HG03060 (cell line): ENCODE measurements at regions not wholly inside any gene's neighbourhood (a gene's known extent, or its start where the extent isn't known, plus 50 kb on each side); places are given as distances from the start of the nearest gene placed in this dataset.
"Not testable (repeated sequence)": the region's sequence is repeated elsewhere in the genome, so short reads cannot be mapped to it uniquely, and the experiment has no call there.

Source experiments
- ATAC-seq: cut with Tn5 transposase; IDR thresholded peaks from one replicate; pipeline ENCODE4 v1.9.1; 2021; ENCODE audit warnings: low read depth, moderate number of reproducible peaks; ENCODE audit not compliant: unreplicated experiment

GRCh38 chr2:7860693-7861092 lies 821.2 kb upstream of the ID2 start:
- no peak for ATAC-seq

GRCh38 chr2:7861910-7862702 lies 819.8 kb upstream of the ID2 start:
- no peak for ATAC-seq

DNA sequence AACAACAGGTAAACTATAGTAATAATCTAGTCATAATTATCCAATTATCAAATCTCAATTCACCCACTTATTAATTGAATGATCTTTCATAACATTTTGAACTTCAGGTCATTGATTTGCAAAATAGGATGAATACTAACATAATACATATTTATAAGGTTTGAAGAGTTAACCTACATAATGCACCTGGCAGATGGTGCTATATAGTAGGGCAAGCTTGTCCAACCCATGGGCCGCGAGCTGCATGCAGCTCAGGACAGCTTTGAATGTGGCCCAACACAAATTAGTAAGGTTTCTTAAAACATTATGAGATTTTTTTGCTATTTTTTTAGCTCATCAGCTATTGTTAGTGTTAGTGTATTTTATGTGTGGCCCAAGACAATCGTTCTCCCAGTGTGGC lies 815.8 kb upstream of the ID2 start:
- ATAC-seq: no peak

DNA sequence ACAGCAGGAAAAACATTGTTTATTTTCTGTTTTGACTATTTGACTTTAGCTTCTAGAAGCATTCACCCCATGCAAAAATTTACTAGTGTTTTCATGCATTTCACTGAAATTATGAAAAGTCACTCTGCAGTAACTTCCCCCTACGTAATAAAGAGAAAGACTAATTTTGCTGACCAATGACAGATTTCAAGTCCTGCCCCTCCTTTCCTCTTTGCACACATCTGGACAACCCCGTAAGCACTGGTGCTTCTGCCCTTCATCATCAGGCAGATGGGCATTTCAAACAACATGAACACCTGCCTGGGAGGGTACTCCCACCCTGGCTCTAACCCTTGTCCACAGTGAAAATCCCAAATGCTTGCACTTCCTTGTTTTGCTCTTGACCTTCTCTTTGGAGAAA lies 815.0 kb upstream of the ID2 start:
- ATAC-seq: no peak

GRCh38 chr2:7867867-7868266 lies 814.0 kb upstream of the ID2 start:
- ATAC-seq: no peak

GRCh38 chr2:7868836-7869235 lies 813.0 kb upstream of the ID2 start:
- no peak for ATAC-seq

GRCh38 chr2:7876445-7876844 lies 805.4 kb upstream of the ID2 start:
- ATAC-seq: not testable (repeated sequence)

DNA sequence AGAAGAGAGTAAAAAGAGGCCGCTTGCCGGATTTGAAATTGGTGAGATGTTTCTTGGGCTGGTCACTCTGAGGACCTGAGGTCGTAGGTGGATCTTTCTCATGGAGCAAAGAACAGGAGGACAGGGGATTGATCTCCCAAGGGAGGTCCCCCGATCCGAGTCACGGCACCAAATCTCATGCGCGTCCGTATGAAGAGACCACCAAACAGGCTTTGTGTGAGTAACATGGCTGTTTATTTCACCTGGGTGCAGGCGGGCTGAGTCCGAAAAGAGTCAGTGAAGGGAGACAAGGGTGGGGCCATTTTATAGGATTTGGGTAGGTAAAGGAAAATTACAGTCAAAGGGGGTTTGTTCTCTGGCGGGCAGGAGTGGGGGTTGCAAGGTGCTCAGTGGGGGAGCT lies 803.6 kb upstream of the ID2 start:
- not testable (repeated sequence) for ATAC-seq

GRCh38 chr2:7878786-7879482 lies 802.9 kb upstream of the ID2 start:
- ATAC-seq: no peak

DNA sequence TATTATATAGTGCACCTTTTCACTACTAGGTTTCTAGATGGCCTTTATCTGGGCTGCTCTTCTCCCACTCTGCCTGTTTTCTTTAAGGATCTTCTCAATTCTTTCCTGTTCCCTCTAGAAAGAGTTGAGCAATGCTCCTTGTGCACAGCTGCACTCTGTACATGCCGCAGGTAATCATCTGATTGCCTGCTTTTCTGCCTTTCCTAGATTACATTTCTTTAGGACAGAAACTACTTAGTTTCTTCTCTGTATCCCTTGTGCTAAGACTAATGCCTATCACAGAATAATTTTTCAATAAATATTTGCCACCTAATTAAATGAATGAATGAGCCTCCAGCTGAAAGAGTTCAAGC lies 802.4 kb upstream of the ID2 start:
- no peak for ATAC-seq

GRCh38 chr2:7880126-7880525 lies 801.7 kb upstream of the ID2 start:
- no peak for ATAC-seq

DNA sequence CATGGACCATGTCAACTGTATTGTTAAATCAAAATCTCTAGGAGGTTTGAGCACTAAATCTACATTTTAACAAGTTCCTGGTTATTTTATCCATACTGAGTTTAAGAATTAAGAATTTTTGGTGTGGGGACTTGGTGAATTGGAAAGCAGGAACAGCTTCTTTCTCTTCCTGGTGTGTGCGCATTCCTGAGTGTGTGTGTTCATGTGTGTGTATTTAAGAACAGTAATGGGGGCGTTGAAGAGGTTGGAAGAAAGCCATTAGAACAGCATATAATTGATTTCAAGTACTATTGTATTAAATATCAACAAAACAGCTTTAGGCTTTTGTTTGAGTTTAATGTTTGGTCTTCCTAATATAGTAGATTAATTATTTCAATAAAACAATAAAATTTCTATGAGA lies 801.3 kb upstream of the ID2 start:
- no peak for ATAC-seq

DNA sequence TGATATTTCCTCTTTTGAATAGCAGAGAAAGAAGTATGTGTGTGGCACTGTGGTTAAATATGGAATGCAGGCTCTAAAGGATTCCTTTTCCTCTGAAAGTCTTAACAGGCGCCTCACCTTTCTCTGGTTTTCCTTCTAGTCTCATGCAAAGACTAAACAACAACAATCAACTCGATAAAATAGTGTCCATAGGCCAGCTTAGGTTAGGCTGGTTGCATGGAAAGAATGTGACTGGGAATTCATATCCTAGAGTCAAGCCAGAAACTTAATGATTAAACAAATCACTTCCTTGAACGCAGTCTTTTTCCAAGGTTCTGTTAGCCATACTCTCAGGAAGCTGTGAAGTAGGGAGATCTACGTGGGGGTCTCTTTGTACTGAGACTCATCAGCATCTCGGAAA lies 800.8 kb upstream of the ID2 start:
- ATAC-seq: no peak

DNA sequence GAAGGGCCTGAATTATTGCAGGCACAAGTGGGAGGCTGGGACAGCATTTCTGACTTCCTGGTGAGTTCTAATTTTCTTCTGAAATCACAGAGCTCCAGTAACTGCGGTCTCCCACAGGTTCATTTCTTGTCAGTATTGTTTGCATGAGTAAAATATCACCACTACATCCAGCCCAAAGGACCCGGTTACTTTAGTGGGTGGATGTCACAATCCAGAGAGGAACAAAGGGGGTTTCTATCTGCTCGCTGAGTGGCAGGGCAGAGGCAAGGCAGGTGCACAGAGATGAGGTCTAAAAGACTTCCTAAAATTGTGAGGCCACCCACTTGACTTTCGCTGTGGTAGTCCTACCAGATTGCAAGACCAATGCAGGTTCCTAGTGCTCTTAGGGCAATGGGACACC lies 800.4 kb upstream of the ID2 start:
- ATAC-seq: no peak

DNA sequence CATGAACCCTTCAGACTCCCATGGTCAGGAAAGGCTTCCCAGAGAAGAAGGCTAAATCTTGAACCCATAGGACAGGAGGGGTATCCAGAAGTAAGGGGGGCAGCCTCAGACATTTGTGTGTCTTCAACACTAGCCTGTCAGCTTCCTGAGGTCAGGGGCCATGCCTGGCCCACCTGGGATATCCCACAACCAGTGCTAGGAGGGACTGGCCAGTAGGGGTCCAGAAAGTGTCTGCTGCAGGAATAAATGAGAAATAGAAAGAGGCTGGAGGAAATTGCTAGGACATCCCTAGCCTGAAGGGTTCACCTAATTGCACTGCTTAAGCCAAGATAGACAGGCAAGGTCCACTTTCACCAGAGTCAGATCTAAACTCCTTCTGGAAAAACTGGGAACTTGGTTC lies 799.6 kb upstream of the ID2 start:
- ATAC-seq: no peak

DNA sequence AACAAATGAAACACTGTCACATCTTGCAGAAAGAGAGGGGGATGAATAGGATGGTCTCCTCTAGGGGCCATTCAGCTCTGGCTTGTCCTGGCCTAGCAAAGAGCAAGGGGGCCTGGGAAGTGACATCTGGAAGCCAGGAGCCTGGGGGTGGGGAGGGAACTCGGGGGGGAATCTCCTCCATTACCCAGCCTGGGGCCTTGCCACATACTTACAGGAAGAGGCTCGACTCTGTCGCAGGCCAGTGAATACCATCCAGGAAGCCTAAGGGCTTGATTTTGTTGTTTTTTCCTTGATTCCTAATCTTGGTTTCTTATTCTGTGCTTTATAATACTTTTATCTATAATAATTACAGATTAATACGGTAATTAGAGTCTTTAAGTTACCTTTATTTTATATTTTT lies 797.5 kb upstream of the ID2 start:
- no peak for ATAC-seq

- ATAC-seq: no peak
Measured at GRCh38 chr2:7886666-7887065, 795.2 kb upstream of the ID2 start.

- ATAC-seq: no peak
Measured at GRCh38 chr2:7887441-7887840, 794.4 kb upstream of the ID2 start.

DNA sequence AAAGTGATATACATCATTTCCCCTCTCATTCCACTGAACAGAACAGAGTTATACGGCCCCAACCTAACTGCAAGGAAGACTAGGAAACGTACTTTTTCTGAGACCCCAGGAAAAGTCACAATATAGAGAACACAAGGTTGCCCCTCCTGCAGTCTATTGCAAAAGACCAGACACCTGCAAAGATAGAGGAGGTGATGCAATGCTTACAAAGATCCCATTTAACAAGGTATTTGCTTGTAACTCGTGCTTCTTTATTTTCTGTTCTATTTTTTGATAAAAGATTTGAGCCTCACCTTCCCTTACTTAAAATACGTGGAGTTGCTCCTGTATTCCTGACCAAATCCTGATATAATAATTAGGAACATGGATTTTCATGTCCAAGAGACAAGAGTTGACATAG lies 793.0 kb upstream of the ID2 start:
- no peak for ATAC-seq

DNA sequence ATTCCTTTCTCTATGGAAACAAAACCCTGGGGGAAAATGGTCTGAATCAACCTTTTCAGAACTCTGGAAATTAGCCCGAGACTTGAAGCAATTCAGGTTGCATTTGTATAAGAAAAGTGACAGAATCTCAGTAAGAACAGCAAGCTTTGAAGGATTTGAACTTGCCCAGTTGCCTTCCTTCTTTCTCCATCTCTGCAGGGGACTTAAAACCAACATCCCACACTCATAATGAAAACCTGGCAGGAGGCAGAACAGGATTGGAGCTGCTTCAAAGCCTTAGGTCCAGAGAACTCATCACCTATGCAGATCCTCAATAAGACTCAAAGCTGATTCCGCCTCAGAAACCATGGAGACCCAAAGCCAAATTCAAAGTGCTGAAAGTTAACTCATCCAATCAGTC lies 790.5 kb upstream of the ID2 start:
- no peak for ATAC-seq

DNA sequence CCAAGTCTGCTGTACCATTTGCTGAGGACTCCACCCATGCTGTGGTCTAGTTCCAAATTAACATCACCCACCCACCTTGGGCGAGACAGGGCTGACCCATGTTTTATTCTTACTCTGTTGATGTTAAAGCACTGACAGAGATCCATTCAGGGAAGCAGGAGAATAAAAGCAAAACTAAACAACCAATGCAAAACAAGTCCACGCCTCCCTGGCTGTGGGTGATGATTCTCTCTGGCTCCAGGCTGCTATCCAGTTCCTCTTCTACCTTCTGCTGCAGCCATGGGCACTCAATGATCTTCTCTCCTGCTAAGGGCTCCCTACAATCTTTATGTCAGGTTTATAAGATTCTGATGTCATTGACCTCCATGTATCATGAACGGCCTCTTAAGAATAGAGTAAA lies 786.6 kb upstream of the ID2 start:
- no peak for ATAC-seq

GRCh38 chr2:7896940-7897487 lies 784.8 kb upstream of the ID2 start:
- no peak for ATAC-seq
